HG03442 (cell line): ENCODE measurements at regions not wholly inside any gene's neighbourhood (a gene's known extent, or its start where the extent isn't known, plus 50 kb on each side); places are given as distances from the start of the nearest gene placed in this dataset.
"Not testable (repeated sequence)": the region's sequence is repeated elsewhere in the genome, so short reads cannot be mapped to it uniquely, and the experiment has no call there.

Experiments used
- ATAC-seq: cut with Tn5 transposase; IDR thresholded peaks from one replicate; pipeline ENCODE4 v1.9.1; 2021; ENCODE audit warnings: mild to moderate bottlenecking, moderate library complexity; ENCODE audit not compliant: unreplicated experiment

- no peak for ATAC-seq
These were observed 89.9 kb upstream of the CIBAR2 start for GRCh38 chr16:85202051-85202601.

- no peak for ATAC-seq
These were observed 90.6 kb upstream of the CIBAR2 start for GRCh38 chr16:85202631-85203461.

DNA sequence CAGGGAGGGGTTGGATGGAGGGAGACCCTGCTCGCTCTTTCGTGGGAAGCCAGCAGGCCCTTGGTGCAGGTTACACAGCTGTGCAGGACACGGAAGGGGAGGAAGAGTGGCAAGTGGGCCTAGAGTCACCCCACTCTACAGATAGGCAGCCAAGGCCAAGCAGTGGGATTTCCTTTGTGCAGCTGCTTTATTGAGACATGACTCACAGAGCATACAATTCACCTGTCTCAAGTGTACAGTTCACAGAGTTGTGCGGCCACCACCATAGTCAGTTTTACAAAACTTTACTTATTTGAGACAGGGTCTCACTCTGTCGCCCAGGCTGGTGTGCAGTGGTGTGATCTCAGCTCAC, 91.2 kb upstream of the CIBAR2 start:
- no peak for ATAC-seq

DNA sequence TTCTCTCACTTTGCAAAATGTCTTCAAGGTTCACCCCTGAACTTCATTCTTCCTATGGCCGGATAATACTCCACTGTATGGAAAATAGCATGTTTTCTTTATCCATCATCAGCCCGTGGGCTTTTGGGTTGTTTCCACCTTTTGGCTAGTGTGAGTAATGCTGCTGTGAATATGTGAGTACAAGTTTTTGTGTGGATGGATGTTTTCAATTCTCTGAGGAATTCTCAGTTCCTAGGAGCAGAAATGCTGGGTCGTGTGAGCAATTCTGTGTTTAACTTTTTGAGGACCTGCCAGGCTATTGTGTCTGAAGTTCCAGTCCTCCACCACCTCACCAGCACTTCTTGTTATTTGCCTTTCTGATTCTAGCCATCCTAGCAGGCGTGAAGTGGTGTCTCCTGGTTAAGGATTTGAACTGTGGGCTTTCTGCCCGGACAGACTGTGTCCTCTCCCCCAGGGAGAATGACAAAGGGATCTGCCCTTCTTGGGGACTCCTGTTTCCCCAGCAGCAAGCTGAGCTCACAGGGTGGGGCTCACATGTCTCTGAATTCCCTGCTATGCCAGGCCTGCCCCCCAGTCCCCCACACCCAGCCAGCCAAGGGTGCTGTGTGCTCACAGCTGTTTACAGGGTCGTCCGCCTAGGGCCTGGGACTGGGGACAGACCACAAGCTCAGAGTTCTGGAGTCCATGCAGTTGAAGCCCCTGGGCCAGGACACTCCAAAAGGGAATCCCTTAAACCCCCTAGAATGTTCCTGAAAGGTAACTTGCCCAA, 92.2 kb upstream of the CIBAR2 start:
- no peak for ATAC-seq

DNA sequence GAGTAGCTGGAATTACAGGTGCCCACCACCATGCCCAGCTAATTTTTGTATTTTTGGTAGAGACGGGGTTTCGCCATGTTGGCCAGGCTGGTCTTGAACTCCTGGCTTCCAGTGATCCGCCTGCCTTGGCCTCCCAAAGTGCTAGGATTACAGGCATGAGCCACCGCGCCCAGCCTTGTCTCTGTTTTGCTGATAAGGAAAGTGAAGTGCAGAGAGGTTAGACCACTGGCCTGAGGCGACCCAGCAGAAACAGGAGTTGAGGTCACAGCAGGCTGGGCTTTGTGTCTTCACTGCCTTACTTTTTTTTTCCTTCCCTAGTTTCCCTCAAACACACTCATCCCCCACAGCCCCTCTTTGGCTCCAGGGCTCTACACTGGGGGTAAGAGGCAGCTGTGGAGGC, 93.0 kb upstream of the CIBAR2 start:
- not testable (repeated sequence) for ATAC-seq

DNA sequence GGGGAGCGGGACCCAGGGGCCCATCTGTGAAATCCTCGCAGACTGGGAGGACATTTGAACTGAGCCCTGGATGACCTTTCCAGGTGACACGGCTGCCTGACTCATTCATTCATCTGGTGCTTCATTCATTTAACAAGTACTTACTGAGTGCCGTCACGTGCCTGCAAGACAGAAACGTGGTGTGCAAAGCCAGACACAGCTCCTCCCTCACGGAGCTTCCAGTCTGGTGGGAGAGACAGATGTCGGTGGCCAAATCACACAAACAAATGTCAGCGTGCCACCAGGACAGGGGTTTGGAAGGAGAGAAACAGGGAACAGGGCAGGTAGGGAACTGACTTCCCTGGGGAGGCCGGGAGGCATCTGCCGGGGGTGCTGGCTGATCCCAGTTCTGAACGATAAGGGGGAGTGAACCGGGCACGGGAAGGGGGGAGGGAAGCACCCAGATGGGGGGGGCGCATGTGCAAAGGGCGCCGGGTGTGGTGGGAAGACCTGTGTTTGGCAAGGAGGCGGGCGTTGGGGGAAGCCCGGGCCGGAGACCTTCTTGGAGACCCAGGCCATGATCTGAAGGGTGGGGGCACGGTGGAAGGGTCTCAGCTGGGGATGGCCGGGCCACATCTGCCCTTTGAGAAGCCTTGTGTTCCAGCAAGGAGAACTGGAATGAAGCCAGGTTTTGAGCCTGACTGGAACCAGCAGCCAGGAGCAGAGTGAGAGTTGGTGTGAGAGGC, 93.6 kb upstream of the CIBAR2 start:
- ATAC-seq, result no peak

GRCh38 chr16:85206472-85207356, 94.4 kb upstream of the CIBAR2 start:
- no peak for ATAC-seq

GRCh38 chr16:85207357-85207921, 95.2 kb upstream of the CIBAR2 start:
- no peak for ATAC-seq

DNA sequence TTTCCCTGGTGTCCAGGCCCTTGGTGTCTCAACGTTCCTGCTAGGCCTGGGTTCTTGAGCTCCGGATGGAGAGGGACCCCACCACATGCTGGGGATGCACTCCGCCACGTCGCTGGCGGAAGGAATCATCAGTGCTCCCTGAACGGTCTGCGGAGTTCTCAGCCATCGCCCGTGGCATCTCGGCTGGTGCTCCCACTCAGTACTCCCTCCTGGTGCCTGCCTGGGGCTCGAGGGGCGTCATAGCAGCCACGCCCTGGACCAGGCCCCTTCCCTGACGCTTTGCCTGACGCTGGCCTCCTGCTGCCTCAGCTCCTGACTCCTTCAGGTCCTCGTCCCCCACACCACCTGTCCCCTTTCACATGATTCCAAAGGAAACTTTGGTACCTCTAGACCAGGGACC, 95.9 kb upstream of the CIBAR2 start:
- ATAC-seq, result no peak

- no peak for ATAC-seq
These were observed 96.6 kb upstream of the CIBAR2 start for GRCh38 chr16:85208643-85209520.

- ATAC-seq, result no peak
These were observed 97.4 kb upstream of the CIBAR2 start for GRCh38 chr16:85209526-85210121.

DNA sequence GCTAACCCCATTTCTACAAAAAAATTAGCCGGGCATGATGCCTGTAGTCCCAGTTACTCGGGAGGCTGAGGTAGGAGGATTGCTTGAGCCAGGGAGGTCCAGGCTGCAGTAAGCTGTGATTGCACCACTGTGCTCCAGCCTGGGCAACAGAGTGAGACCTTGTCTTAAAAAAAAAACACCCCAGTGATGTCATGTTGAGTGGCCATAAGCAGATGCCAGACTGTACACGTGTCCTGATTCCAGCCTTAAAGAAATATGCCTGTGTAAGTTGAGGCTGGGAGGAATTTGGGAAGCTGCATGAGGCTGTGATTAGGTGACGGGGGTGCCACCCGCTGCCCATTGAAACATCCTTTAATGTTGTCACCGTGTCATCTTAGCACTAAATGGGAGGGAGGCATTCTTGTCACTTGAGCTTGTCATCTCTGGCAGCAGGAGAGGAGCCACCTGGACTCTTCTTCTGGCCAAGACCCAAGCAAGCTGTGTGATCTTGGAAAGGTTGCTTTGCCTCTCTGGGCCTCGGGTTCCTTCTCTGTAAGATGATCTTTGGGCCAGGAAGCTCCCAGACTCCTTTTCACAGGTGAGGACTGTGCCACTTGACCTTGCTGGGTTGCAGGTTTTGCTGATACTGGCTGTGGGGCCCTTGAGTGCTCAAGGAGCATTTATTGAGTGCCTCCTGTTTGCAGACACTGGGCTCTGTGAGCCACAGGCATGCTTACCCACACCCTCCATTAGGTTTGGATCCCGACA, 98.3 kb upstream of the CIBAR2 start:
- no peak for ATAC-seq

DNA sequence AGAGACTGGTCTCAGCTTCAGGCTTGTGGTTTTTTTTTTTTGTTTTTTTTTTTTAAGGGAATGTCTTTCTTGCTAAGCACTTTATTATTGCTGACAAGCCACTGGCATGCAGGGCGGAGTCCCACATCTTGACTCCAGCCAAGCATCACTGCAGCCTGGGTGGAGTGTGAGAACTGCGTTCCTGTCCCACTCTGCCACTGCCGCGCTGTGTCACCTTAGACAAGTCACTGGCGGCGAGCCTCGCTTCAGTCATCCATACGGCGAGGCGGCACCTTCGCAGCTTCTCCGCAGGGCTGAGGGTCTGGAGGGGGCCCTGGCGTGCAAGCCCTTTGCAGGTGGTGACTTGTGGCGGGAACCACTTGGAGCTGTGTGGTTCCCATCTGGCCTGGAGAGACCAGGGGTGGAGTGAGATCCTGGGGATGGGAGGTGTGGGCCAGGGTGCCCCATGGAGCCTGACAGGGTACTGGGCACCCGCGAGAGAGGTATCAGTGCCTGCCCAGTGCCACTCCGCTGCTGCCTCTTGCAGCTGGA, 99.1 kb upstream of the CIBAR2 start:
- ATAC-seq, result no peak

GRCh38 chr16:85213926-85214675, 101.8 kb upstream of the CIBAR2 start:
- ATAC-seq, result no peak

DNA sequence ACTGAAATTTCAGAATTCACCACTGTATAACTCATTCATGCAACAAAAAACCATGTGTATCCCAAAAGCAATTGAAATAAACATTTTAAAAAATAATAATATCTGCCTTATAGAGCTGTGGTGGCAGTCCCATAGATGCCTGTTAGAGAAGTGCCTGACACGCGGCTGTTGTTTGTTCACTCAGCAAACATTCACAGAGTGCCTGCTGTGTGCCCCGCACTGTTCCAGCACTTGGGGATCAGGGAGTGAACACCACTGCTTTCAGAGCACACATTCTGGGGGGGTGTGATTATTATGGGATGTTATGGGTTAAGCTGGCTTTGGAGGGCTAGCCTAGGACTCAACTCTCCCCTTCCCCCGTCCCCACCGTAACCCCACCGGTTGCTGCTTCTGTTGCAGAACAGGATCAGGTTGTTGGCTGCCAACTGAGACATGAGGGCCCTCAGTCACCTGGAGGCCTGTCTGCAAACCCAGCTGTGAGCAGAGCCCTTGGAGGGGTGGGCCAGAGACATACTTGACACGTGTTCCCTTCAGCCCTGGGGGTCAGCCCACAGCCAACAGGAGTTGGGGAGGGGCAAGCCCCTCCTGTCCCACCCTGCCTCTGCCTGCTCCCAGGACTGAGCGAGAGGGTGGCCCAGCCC, 103.3 kb upstream of the CIBAR2 start:
- ATAC-seq, result no peak

DNA sequence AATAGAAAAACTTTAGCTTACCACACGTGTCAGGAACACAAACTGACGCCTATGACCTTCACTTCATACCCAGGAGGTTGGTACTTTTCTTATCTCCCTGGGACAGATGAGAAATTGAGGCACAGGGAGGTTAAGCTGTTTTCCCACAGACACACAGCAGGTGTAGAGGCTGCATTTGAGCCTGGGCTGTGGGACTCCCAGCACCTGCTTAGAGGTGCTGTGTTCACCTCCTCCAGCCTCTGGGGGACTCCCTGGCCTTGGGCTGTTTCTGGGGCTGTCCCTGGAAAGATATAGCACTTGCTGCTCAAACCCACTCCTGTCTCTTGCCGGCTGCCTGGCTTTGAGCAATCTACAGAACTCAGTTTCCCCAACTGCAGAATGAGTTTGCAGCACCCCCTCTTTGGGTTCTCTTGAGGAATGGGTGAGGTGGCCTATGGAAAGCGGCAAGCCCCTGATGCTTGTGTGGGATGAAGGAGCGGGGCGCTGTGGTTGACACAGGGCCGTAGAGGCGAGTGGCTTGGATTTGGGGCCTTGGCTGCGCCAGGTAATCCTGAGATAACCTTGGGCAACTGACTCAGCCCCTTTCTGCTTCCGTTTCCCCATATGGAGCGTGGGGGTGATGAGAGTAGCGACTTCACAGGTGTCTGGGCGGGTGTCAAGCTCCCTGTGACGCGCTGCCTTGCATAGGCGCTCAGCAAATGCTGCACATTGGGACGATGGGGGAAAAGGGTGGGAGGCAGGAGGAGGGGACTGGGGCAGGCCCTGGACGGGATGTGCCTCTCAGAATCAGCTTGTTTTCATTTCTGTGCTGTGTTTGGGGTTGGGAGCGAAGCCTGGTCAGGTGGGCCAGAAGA, 104.5 kb upstream of the CIBAR2 start:
- ATAC-seq, result no peak
